Activated CD4-positive, alpha-beta T cell treated with anti-CD3 and anti-CD28 coated beads, Interleukin-10, Interleukin-2, amounts not matched to agents 100 ng/mL and 50 ng/mL, durations not matched to agents 16 hours and 8 hours (primary cell): ENCODE measurements at regions not wholly inside any gene's neighbourhood (a gene's known extent, or its start where the extent isn't known, plus 50 kb on each side); places are given as distances from the start of the nearest gene placed in this dataset.

Experiments used
- DNase-seq: peaks from one replicate; pipeline ENCODE4 v3.0.0-alpha.2; 2020

DNA sequence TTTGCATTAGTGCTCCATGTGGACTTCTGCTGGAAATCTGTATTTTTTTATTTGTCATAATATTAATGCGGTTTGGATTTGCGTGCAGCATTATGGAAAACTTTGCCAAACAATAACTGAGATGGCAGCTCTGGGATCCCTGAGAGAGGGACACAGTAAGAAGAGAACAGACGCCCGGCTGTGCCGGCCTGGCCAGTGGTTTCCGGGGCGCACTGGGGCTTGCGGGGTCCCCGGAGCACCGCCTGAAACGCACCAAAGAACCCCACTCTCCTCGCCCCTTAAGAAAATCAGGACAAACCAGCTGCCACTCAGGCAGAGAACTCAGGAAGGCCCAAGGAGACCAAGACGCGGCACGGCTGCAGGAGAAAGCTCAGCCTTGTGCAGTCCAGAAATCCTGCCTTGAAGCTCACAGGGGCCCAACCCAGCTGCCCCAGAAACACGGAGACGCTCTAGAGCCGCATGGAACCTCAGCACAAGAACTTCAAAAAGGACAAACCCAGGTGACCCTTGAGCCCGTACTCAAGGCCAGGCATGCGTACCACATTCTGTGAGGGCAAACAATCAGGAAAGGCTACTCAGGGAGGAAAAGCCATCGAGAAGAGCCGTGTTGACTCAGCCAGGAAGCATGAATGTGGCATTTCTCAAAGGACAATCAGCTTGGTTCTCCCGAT, 226.5 kb upstream of the CDYL start:
- DNase-seq = no peak

DNA sequence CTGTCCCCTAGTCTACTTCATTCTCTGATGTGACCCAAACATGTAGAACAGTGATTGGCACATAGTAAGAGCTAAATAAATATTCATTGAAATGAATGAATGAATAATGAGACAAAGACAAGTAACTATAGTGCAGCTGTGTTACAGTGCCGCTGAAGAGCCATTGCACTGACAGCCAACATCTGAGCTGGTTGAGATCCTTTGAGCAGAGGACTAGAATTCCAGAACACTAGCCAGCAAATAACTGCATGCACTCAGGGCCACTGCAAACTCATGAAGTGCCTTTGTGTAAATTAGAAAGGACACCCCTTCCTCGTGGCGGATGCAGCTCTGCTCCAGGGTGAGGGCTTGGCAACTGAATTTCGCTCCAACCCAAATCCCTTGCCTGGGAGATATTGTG, 230.3 kb upstream of the CDYL start:
- no peak for DNase-seq

DNA sequence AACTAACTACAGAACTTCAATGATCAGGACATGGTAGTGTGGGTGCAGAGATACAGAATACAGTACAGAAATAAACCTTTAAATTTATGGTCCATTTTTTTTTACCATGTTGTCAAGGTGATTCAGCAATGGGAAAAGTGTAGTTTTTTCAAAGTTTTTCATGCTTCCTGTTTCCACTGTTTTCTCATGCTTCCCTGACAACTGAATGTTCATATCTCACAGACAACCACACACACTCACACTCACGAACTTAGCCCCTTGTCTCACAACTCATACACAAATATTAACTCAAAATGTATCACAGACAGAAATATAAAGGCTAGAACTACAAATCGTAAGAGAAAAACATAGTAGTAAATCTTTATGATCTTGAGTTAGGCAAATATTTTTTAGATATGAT, 232.6 kb upstream of the CDYL start:
- DNase-seq = no peak

DNA sequence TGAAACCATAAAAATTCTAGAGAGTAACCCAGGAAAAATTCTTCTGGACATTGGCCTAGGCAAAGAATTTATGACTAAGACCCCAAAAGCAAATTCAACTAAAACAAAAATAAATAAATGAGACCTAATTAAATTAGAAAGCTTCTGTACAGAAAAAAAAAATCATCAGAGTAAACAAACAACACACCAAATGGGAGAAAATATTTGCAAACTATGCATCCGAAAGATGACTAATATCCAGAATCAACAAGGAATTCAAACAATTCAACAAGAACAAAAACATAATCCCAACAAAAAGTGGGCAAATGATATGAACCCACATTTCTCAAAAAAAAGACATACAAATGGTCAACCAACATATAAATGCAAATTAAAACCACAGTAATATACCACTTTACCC, 242.6 kb upstream of the CDYL start:
- DNase-seq = no peak

DNA sequence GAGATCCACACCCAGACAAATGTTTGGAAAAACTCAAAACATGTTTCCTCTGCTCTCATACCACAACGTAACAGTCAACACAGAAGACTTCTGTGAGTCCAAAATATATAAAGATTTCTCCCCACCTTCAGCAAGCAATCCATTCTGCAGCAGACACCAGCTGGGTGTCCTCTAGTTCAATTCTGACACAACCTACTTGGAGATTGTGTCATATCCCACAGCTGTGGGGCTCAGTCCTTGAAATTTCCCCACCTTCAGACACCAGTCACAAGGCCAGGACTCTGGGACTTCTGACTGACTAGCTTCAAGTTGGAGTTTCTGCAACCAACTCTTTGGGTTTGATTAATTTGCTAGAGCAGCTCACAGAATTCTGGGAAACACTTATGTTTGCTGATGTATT, 244.8 kb upstream of the CDYL start:
- no peak for DNase-seq

DNA sequence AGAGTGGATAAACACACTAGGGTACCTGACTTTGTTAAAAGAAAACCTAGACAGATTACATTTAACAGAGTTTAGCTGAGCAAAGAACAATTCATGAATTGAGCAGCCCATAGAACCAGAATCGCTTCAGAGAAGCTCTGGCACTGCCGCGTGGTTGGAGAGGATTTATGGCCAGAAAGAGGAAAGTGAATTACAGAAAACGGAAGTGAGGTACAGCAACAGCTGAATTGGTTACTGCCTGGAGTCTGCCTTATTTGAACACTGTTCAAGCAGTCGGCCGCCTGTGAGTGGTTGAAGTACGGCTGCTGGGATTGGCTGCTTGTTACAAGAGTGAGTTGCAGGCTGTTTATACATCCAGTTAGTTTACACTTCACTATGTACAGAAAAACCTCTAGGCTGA, 253.8 kb upstream of the CDYL start:
- DNase-seq = no peak

DNA sequence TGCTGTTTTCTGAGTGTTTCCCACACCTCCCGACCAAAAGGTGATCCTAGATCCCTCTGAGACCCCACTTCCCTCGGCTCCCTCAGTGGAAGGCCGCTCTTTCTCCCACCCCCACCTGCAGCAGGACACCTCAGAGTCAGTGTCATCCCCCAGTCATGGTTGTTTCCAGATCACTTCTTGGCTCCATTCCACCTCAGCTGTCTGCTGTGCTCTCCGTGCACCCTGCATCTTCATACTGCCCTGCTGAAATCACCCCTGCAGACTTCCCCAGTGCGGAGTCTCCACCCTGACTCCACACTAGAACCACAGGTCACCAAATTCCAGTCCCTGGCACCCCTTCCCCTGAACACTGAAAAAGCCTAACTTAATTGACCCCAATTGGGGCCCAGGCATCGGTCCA, 255.1 kb upstream of the CDYL start:
- no peak for DNase-seq

DNA sequence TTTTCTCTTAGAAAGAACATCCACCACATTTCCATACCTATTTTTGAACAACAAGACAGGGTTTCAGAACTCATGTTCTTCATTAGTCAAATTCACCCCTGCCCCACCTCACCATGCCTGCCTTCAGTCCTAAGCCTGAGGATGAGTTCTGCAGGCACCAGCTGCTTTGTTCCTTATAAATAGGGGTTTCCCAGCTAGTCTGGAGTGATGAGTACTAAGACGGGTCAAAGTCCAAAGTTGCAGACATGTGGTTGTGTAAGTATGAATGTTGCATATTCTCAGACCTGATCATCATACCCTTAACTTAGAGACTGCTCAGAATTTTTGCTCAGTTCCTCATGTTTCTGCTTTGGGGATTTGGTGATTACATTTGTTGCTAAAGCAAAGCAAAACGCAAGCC, 257.7 kb upstream of the CDYL start:
- no peak for DNase-seq

DNA sequence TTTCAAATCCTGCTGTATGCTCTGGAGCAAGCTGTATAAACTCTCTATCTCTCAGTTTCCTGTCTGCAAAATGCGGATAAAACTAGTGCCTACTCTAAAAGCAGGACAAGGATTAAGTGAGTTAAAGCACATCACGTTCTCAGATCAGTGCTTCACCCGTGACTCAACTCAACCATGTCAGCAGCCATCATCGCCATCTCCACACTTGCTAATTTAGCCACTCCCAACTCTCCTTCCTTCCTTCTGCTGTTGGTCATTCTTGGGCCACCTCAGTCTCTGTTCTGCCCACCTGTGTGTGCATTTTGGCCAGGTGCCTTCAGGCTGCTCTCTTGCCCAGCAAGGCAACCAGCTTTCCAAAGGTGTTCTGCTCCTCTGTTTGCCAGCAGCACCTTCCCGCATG, 260.0 kb upstream of the CDYL start:
- DNase-seq = no peak

DNA sequence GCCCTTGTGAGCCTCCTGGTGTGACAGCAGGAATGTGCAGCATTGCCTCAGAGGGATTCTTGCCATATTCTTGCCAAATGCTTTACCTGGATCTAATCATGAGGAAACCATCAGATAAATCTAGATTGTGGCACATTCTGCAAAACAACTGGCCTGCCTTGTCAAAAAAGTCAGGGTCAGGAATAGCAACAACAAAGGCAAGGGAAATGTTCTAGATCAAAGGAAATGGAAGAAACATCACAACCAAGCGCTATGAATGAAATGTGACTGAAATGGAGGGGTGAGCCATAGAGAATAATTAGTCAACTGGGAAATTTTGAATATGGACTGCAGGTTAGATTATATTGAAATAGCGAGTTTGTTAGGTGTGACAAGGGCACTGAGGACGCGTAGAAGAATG, 262.6 kb upstream of the CDYL start:
- DNase-seq = no peak

DNA sequence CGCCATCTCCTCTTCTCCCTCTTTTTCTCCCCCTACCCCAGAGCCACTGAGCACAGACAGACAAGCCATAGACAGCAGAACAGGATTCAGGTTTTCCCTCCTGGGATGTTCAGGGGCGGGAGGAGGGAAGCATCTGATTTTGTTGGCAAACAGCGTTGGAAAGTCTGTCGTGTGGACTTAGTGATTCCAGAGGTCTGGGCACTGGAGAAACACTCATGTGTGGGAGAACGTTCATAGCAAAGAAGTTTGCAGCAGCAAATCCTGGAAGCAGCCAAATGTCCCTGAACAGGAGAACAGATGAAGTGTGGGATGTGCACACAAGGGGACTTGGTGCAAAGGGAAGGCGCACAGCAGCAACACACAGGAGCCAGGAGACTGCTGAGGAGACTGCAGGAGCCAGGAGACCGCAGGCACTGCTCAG, 264.1 kb upstream of the CDYL start:
- no peak for DNase-seq

DNA sequence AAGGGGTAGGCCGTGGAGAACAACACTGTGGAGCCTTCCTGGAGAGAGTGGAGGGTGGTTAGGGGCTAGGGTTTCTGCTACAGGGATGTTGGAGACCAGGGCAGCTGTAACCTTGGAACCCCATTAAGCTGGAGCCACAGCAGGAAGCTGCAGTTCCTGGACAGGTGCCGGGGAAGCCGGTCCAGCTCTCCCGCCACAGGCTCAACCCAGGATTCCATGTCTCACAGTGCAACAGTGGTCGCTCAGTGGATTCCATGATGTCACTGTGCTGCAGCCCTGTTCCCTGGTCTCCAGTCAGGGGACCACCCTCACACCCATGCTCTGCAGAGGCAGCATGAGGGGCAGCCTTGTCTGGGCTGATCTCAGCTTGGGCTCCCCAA, 264.6 kb upstream of the CDYL start:
- DNase-seq = no peak

DNA sequence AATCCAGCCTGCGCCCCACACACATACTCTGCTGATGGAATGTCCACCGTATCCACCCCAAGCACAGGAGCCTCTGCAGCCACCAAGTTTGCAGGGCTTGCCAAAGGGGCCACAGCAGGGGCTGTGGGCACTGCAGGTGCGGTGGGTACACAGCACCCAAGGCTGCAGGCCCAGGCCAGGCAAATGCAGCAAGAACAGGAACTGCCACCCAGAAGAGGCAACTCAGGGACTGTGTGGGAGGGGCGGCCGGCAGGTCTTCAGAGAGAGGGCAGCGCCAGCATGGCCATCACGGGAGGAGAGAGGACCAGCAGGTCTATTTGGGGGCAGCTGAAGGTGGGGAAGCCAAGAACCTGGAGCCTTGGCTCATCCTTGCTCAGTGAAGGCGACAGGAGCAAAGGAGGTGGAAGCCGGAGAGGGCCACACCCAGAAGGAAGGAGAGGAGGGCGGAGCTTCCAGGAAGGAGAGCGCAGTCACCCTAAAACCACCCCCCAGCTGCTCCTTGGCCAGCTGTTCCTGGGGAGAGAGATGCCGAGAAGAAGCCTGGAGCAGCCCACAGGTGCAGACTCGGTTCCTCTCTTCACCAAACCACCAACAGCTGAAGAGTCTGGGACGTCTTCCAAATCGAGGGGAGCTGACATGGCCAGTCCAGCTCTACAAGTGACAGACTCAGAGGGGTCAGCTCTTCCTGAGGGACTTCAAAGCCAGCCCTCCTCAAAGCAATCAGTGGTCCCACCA, 265.1 kb upstream of the CDYL start:
- no peak for DNase-seq

DNA sequence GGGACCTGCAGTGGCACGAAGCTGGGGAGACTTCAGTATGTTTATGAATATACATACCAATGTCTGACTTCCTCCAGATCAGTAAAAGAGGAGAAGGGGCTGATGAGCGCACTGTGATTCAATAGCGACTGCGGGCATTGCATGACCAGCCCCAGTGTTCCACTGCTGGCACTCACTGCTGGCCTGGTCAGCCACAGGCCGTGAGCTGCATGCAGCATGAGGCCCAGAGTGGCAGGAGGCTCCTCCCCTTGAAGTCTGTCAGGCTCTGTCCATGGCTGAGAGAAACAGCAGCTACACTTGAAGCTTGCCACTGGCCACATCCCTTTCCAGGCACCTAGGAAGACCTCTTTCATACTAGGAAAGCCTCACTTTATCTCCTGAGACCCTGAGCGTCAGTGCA, 265.9 kb upstream of the CDYL start:
- no peak for DNase-seq

DNA sequence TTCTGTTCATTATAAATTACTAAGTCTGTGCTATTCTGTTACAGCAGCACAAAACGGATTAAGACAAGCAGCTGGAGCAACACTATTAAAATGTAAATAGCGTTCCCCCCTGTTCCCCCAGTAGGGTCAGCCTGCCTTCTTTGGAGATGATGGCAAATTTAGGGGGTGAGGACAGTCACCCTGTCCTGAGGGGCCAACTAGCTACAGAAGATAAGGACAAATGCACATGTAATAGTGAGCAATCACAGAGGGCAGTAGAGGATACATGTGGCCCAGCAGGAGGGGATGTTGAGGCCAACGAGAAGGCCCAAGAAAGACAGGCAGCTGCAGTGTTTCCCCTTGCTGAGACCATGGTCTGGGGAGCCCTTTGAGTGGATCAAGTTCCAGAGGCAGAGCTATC, 266.7 kb upstream of the CDYL start:
- DNase-seq = no peak

DNA sequence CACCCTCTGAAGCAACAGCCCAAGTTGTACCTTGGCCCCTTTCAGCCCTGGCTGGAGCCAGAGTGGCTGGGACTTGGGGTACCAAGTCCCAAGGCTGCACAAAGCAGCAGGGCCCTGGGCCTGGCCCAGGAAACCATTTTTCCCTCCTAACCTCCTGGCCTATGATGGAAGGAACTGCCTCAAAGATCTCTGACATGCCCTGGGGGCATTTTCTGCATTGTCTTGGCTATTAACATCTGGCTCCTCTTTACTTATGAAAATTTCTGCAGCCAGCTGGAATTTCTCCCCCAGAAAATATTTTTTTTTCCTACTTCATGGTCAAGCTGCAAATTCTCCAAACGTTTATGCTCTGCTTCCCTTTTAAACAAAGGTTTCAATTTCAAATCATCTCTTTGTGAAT, 269.4 kb upstream of the CDYL start:
- no peak for DNase-seq

DNA sequence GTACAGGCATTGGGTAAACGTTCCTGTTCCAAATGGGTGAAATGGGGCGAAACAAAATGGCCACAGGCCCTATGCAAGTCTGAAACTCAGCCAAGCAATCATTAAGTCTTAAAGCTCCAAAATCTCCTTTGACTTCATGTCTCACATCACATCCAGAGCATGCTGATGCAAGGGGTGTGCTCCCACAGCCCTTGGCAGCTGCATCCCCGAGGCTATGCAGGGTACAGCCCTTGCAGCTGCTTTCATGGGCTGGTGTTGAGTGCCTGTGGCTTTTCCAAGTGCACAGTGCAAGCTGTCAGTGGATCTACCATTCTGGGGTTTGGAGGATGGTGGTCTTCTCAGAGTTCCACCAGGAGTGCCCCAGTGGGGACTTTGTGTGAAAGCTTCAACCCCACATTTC, 270.0 kb upstream of the CDYL start:
- DNase-seq = no peak

DNA sequence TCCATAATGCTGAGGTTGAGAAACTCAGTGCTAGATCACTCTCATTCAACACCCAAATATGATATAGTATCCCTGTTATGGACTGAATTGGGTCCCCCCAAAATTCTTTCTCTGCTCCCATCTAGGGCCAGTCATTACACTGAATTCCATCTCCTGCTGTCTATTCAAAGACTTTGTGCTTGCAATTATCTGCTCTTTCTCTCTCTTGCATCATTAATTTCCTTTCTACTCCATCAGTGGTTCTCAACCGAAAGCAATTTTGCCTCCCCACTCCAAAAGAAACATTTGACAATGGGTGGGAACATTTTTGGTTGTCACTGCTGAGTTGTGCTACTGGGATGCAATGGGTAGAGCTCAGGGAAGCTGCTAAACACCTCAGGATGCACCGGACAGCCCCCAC, 271.5 kb upstream of the CDYL start:
- DNase-seq = no peak

DNA sequence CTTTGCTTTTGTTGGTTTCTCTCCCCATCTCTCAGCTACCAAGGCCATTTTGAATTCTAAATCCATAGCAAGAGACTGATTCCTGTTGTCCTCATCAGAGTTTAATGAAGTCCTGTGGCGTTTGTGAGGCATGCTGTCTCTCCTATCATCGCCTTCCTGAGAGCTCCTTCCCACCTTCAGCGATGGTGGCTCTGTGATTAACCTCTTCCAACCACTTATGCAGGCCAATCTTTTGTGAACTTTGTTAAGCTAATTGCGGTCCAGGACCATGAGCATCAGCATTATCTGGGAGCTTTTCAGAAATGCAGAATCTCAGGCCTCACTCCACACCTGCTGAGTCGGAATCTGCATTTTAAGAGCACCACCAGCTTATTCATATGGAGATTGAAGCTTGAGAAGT, 272.5 kb upstream of the CDYL start:
- DNase-seq = no peak

DNA sequence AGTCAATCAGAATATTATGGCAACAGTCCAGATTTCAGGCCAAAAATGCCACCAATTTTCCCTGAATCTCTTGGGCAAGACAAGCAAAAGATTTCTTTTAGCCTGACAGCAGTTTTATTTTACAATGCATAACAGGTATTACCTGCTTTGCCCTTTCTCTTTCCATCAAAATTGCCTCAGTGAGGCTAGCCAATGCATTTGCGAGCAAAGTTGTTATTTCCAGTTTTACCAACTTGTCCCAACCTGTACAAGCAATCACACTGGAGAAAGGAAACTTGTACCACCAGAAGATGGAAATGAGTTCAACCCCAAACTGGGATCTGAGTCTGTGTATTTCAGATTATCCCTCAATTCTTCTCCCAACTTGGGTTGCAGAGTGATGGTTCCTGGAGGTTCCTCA, 279.9 kb upstream of the CDYL start:
- no peak for DNase-seq

DNA sequence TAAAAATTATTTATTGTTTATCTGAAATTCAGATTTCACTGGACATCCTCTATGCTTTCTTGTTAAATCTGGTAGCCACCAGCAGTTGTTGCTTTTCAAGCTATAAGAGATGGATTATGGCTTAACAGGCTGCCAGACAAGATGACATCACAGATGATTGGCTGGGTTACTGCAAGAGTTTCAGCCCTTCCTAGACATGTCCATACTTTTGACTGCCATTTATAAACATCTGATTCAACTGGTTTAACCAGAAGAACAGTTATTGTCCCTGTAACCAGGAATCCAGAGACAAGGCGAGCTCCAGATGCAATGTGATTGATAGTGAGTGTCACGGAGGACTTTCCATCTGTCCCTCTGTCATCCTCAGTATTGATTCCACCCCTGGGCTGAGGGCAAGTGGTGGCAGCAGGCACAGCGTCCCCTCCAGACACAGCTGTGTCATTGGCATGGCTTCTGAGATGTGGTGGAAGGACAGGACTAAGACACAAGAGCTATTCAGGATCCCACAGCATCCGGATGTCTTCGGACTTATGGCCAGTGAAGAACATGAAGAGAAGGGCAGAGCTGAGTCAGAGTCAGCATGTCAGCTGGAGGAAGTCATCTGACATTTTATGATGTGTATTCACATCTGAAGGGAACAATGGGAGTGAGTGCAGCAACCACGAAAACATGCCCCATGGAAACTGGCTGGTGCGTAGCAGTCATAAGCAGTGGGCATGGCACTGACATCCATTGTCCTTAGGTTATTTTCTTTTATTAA, 284.5 kb upstream of the CDYL start:
- DNase-seq = no peak

DNA sequence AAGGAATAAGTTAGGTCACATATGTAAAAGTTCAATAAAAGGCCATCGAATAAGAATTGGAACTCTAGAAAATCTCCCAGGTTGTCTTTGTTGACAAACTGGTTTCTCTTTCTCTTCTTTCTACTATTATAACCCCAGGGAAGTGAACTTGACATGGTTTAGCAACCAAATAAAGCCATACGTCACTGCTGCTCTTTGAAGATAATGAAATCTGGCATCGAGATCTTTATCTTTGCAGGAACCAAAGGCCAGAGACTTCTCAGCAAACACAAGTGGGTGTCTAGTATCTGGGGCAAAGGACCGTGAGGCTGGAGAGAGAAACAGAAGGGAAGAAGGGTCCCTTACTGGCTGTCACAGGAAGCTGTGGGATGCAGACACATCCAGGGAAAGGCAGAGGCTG, 286.7 kb upstream of the CDYL start:
- no peak for DNase-seq

DNA sequence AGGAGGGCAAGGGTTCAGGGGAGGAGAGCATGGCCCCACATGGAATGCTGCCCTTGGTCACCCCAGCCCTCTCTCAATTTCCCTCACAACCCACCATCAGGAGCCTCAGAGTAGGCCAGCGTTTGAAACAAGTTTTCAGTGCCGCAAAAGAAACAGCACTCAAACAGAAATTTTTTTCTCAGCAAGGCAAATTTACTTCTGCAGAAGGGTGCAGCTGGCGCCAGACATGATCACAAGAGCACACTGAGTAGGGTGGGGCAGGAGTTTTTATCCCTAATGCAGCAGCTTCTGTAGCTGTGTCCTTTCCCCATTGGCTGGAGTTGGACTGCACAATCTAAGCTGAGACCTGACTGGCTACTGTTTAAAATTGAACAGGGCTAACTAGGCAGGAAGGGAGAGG, 287.8 kb upstream of the CDYL start:
- DNase-seq = no peak

DNA sequence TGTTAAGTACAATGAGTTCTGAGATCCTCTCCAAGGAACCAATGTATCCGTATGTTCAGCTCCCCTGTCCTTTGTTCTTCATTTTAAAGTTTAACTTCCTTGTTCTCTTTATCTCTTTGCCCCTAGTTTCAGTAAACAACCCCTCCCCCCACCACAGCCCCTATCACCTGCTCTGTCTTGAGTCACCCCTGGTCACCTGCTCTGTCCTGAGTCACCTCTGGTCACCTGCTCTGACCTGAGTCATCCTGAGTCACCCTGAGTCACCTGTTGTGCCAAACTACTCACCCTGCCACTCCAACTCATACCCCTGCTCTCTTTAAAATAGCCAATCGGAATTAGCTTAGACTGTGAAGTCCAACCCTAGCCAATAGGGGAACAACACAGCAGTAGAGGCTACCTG, 288.7 kb upstream of the CDYL start:
- no peak for DNase-seq
